Left ventricle myocardium inferior (tissue), 1 donor: ENCODE measurements at regions not wholly inside any gene's neighbourhood (a gene's known extent, or its start where the extent isn't known, plus 50 kb on each side); places are given as distances from the start of the nearest gene placed in this dataset.

Source experiments
- DNase-seq: peaks from one replicate; pipeline ENCODE4 v3.0.0-alpha.2; 2020
- H3K27ac ChIP-seq: fragments of 200-600 bp; replicated peaks from 2 replicates; pipeline ENCODE4 v1.8.0; 2021
- H3K27me3 ChIP-seq: fragments of 200-600 bp; 2 replicates; pipeline ENCODE4 v1.8.0; 2021; ENCODE audit warnings: low read depth
- H3K36me3 ChIP-seq: fragments of 200-600 bp; 2 replicates; pipeline ENCODE4 v1.8.0; 2021
- H3K4me1 ChIP-seq: fragments of 200-600 bp; 2 replicates; pipeline ENCODE4 v1.8.0; 2021
- H3K4me3 ChIP-seq: fragments of 200-600 bp; 2 replicates; pipeline ENCODE4 v1.8.0; 2021; ENCODE audit warnings: mild to moderate bottlenecking, moderate library complexity
- H3K9me3 ChIP-seq: fragments of 200-600 bp; replicated peaks from 2 replicates; pipeline ENCODE4 v1.8.0; 2021
- CTCF ChIP-seq: fragments of 200-600 bp; IDR thresholded peaks from 2 replicates; pipeline ENCODE4 v1.8.0; 2021; ENCODE audit warnings: antibody characterized with exemption, mild to moderate bottlenecking, borderline replicate concordance
- intact Hi-C: fragments of 100-400 bp; cut with micrococcal nuclease; formaldehyde crosslinking; loops from one replicate; pipeline ENCODE4 v1.11.0; 2022
- donor health status: DM: no; HTN: yes; CAD: no; lungs with severe emphysema.

GRCh38 chr16:64206862-64207261 lies 915.0 kb downstream of the CDH11 start:
- intact Hi-C loops = no loop called here
- Histone ChIP-seq H3K4me1 (no peaks in the 10 kb centered on the region), H3K36me3 (no peaks in the 10 kb centered on the region), H3K9me3 (no peaks in the 10 kb centered on the region), H3K27me3 (no peaks in the 10 kb centered on the region), H3K27ac (no peak overlapping the region), H3K4me3 (no peak overlapping the region)
- no peak for DNase-seq
- no peak for TF ChIP-seq CTCF

- no peak for DNase-seq
- no peak overlapping the region for H3K27ac ChIP-seq
- H3K27me3 ChIP-seq = no peaks in the 10 kb centered on the region
- intact Hi-C loops = no loop called here
- no peak for TF ChIP-seq CTCF
- no peak overlapping the region for H3K4me3 ChIP-seq
- H3K9me3 ChIP-seq = no peaks in the 10 kb centered on the region
- no peaks in the 10 kb centered on the region for H3K36me3 ChIP-seq
- no peaks in the 10 kb centered on the region for H3K4me1 ChIP-seq
Observed at GRCh38 chr16:64203126-64203525, 918.7 kb downstream of the CDH11 start.

- Histone ChIP-seq H3K9me3 (no peaks in the 10 kb centered on the region), H3K4me1 (no peaks in the 10 kb centered on the region), H3K4me3 (no peak overlapping the region), H3K27me3 (no peaks in the 10 kb centered on the region), H3K27ac (no peak overlapping the region), H3K36me3 (no peaks in the 10 kb centered on the region)
- intact Hi-C loops = no loop called here
- no peak for DNase-seq
- TF ChIP-seq CTCF = no peak
Observed at GRCh38 chr16:64202571-64202970, 919.3 kb downstream of the CDH11 start.

- no peak overlapping the region for H3K27ac ChIP-seq
- H3K4me1 ChIP-seq = no peaks in the 10 kb centered on the region
- H3K9me3 ChIP-seq = no peaks in the 10 kb centered on the region
- intact Hi-C loops = no loop called here
- H3K27me3 ChIP-seq = no peaks in the 10 kb centered on the region
- H3K4me3 ChIP-seq = no peak overlapping the region
- no peak for DNase-seq
- TF ChIP-seq CTCF = no peak
- no peaks in the 10 kb centered on the region for H3K36me3 ChIP-seq
Observed at GRCh38 chr16:64196444-64196843, 925.4 kb downstream of the CDH11 start.

- no peaks in the 10 kb centered on the region for H3K27me3 ChIP-seq
- H3K4me3 ChIP-seq = no peak overlapping the region
- no peak overlapping the region for H3K27ac ChIP-seq
- H3K36me3 ChIP-seq = no peaks in the 10 kb centered on the region
- intact Hi-C loops = loop anchor here (10.0 kb wide), 1 partner anchor 59 kb away; no protein-coding TSS in a partner anchor
- no peak for DNase-seq
- H3K9me3 ChIP-seq = no peaks in the 10 kb centered on the region
- peaks cover 6% of the 10 kb centered on the region for H3K4me1 ChIP-seq
- TF ChIP-seq CTCF = no peak
Observed at GRCh38 chr16:64185954-64186353, 935.9 kb downstream of the CDH11 start.

GRCh38 chr16:64184156-64184555 lies 937.7 kb downstream of the CDH11 start:
- TF ChIP-seq CTCF = no peak
- Histone ChIP-seq H3K4me1 (peaks cover 6% of the 10 kb centered on the region), H3K27me3 (no peaks in the 10 kb centered on the region), H3K4me3 (no peak overlapping the region), H3K36me3 (no peaks in the 10 kb centered on the region), H3K27ac (no peak overlapping the region), H3K9me3 (no peaks in the 10 kb centered on the region)
- intact Hi-C loops = loop anchor here (10.0 kb wide), 1 partner anchor 61 kb away; no protein-coding TSS in a partner anchor
- no peak for DNase-seq
